Skeletal muscle cell (primary cell): ENCODE measurements at regions not wholly inside any gene's neighbourhood (a gene's known extent, or its start where the extent isn't known, plus 50 kb on each side); places are given as distances from the start of the nearest gene placed in this dataset.

Source experiments
- DNase-seq: peaks from one replicate; pipeline ENCODE4 v3.0.0-alpha.2; 2010; ENCODE audit warnings: low read depth
- H3K4me3 ChIP-seq: 2 replicates; pipeline ENCODE4 v1.5.1; 2011; ENCODE audit warnings: low read depth, mild to moderate bottlenecking, control low read depth, low read length, moderate library complexity

DNA sequence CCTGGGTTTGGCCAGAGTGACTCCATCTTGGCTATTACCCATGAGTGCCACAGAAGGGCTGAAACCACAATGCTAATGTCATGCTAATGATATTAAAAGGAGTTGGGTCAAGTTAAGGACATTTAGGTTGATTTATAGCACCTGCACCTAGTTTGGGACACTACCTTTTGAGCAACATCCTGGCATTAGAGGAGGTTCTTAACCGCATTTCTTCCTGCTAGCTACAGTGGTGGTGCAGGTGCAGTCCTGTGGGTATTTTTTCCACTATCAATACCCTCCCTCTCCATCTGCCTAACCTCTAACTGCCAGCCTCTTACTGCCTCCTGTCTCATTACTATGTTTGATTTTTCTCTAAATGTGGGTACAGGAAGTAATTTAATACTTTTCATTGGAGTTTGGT is 1276.1 kb downstream of the FSTL5 start:
- DNase-seq, result no peak
- H3K4me3 ChIP-seq, result no peak overlapping the region

- H3K4me3 ChIP-seq, result no peak overlapping the region
- DNase-seq, result no peak
Measured at GRCh38 chr4:160894128-160894527, 1269.7 kb downstream of the FSTL5 start.

- no peak for DNase-seq
- H3K4me3 ChIP-seq, result no peak overlapping the region
Measured at GRCh38 chr4:160894809-160895208, 1269.0 kb downstream of the FSTL5 start.

DNA sequence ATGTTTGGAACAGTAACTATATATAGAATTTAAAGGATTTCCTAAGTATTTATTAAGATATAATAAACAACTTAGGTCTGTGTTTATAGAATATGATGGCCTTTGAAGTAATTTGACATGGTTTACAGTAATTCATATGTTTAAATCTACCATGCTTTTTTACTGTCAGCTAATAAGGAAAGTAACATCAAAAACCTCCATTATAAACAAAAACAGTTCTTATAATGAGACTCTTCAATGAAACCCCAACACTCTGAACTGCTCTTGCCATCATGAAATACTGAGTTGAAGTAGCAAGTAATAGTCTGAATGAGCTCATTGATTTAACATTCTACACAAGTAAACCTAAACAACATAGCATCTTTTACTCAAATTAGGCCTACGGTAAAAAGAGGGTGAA is 1236.5 kb downstream of the FSTL5 start:
- DNase-seq, result no peak

GRCh38 chr4:160928482-160928881 is 1235.3 kb downstream of the FSTL5 start:
- no peak overlapping the region for H3K4me3 ChIP-seq
- no peak for DNase-seq

More for the DNA sequence above, 1236.5 kb downstream of the FSTL5 start:
- H3K4me3 ChIP-seq, result no peak overlapping the region

GRCh38 chr4:160947653-160948052 is 1216.1 kb downstream of the FSTL5 start:
- H3K4me3 ChIP-seq, result no peak overlapping the region
- DNase-seq, result no peak

GRCh38 chr4:160956875-160957274 is 1206.9 kb downstream of the FSTL5 start:
- no peak overlapping the region for H3K4me3 ChIP-seq
- no peak for DNase-seq

DNA sequence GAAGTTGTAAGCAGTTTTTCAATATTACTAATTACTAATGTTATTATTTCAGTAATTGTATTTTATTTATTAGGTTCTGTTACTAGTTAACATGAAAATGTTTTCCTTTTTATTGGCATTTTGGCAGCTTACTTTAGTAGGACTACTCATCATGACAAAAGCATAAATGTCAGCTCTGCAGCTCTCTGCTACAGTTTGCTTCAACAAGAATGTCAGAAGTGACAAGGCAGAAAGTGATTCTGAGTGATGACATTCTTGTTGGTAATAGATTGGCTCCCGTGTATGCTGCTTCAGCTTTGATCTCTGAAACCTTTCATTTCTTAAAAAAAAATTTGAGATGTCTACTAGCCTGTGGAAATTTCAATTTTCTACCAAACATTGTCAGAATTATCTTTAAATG is 1193.9 kb downstream of the FSTL5 start:
- no peak for DNase-seq
- H3K4me3 ChIP-seq, result no peak overlapping the region

GRCh38 chr4:160980091-160980490 is 1183.7 kb downstream of the FSTL5 start:
- no peak overlapping the region for H3K4me3 ChIP-seq
- no peak for DNase-seq

DNA sequence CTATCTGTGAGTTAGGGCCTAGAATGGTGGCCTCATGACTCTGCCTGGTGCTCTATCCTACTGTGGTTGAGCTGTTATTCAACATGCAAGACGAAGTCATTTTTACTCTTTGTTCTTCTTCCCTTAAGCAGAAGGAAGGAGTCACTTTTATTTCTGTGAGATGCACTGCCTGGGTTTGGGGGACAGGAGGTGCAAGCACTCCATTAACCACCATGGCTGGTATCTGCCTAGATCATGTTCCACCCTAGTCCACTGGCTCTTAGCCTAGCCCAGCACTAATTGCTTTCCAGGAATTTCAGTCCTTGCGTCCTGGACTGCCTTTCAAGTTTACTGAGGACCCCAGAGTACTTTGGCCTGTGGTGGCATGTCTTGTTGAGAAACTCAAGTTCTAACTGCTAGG is 1182.7 kb downstream of the FSTL5 start:
- no peak overlapping the region for H3K4me3 ChIP-seq
- no peak for DNase-seq

DNA sequence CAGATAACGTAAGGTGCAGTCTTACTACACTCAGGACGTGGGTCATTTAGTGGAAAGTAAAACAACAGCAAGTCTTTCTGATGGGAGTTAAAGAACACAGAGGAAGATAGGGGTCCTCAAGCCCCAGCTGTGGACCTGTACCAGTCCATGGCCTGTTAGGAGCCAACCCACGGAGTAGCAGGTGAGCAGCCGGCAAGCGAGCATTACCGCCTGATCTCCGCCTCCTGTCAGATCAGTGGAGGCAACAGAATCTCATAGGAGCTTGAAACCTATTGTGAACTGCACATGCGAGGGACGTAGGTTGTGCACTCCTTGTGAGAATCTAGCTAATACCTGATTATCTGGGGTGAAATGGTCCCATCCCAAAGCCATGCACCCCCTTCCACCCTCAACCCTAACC is 1180.8 kb downstream of the FSTL5 start:
- no peak for DNase-seq

DNA sequence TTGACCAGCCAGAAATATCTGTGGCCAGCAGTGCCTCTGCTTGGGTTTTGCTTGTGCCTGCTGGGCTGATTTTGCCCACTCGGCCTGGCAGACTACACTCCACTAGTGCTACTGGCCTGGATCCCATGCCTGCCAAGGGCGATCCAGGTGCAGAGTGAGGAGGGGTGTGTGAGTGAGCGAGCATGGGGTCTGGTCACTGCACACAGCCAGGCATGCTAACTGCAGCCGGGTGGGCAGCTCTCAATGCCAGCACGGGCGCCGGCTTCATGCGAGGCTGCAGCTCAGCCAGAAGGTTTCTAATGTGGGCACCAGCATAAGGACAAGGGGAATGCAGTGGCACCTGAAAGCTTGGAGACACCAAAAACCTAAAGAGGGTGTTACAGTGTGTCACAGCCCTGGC is 1161.4 kb downstream of the FSTL5 start:
- H3K4me3 ChIP-seq, result no peak overlapping the region
- DNase-seq, result no peak

More for the DNA sequence above, 1180.8 kb downstream of the FSTL5 start:
- no peak overlapping the region for H3K4me3 ChIP-seq

GRCh38 chr4:161003418-161004057 is 1160.3 kb downstream of the FSTL5 start:
- H3K4me3 ChIP-seq, result no peak overlapping the region
- DNase-seq, result peak; percentile 1

- no peak overlapping the region for H3K4me3 ChIP-seq
- no peak for DNase-seq
Measured at GRCh38 chr4:161005746-161006145, 1158.1 kb downstream of the FSTL5 start.

GRCh38 chr4:161008527-161008926 is 1155.3 kb downstream of the FSTL5 start:
- DNase-seq, result no peak
- H3K4me3 ChIP-seq, result no peak overlapping the region

- DNase-seq, result no peak
- H3K4me3 ChIP-seq, result no peak overlapping the region
Measured at GRCh38 chr4:161010227-161010626, 1153.6 kb downstream of the FSTL5 start.
